ENCODE measurements at regions not wholly inside any gene's neighbourhood (a gene's known extent, or its start where the extent isn't known, plus 50 kb on each side); places are given as distances from the start of the nearest gene placed in this dataset.

DNA sequence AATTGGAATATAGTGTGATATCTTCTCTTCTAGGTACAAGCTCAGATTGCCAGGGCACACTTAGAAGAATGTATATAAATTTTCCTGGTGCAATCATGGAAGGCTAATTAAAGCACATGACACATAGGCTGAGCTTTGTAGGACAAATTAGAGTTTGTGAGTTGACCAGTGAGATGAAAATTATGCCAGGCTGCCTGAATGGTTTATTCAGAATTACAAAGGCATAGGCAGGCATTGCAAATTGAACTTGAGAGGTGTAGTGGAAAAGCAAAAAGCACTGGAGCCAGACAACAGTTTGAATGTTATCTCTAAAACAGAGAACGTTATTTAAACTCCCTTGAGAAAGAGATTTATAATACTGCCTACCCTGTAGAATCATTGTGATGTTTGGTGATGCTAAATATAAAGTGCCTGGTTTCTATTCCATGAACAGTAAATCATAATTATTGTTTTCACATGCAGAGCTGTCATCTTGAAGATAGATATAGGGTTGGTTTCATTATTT, 712.1 kb downstream of the TBC1D32 start:
- TF ChIP-seq, protein P1, sequence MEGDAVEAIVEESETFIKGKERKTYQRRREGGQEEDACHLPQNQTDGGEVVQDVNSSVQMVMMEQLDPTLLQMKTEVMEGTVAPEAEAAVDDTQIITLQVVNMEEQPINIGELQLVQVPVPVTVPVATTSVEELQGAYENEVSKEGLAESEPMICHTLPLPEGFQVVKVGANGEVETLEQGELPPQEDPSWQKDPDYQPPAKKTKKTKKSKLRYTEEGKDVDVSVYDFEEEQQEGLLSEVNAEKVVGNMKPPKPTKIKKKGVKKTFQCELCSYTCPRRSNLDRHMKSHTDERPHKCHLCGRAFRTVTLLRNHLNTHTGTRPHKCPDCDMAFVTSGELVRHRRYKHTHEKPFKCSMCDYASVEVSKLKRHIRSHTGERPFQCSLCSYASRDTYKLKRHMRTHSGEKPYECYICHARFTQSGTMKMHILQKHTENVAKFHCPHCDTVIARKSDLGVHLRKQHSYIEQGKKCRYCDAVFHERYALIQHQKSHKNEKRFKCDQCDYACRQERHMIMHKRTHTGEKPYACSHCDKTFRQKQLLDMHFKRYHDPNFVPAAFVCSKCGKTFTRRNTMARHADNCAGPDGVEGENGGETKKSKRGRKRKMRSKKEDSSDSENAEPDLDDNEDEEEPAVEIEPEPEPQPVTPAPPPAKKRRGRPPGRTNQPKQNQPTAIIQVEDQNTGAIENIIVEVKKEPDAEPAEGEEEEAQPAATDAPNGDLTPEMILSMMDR (IDR thresholded peaks at IDR 0.05): no peak
- TF ChIP-seq POLR2A (IDR thresholded peaks at IDR 0.05): no peak

Measured in uterus (tissue), 2 donors.